ENCODE measurements at regions not wholly inside any gene's neighbourhood (a gene's known extent, or its start where the extent isn't known, plus 50 kb on each side); places are given as distances from the start of the nearest gene placed in this dataset.

DNA sequence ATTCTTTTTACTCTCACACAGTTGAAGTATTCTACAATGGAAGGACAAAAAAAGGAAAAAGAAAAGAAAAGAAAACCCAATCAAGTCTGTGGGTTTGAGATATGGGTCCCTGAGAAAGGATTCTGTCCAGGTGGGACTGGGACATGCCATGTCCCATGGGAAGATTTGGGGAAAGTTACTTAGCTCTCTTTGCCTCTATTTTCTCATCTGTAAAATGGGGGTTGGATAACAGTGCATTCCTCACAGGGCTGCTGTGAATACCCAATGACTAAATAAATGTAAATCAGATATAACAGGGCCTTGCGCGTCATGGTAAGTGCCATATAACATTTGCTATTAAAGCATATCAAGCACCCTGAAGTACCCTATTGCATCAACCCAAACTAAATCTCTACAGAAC lies 105.7 kb downstream of the CPN2 start:
- Histone ChIP-seq H3K27ac (ENCODE audit: insufficient read length, low read depth, low read length) (no peak overlapping the region), H2AFZ (ENCODE audit: low read length) (no peak overlapping the region), H3K14ac (ENCODE audit: insufficient read depth, low read length) (no peak overlapping the region), H3K4ac (ENCODE audit: low read depth, low read length) (no peak overlapping the region), H3K56ac (ENCODE audit: insufficient read length, low read depth, low read length) (no peak overlapping the region), H3K23ac (ENCODE audit: insufficient read length, low read depth, low read length) (no peak overlapping the region), H3T11ph (ENCODE audit: low read length) (no peak overlapping the region), H2BK120ac (ENCODE audit: low read depth, low read length, poor library complexity, severe bottlenecking) (no peak overlapping the region), H2BK5ac (ENCODE audit: insufficient read length, low read length) (no peak overlapping the region), H2AK5ac (ENCODE audit: insufficient read length, low read length) (no peak overlapping the region), H4K8ac (replicated peaks; ENCODE audit: insufficient read length, low read depth, low read length) (no peak overlapping the region), H3K18ac (ENCODE audit: insufficient read length, low read depth, low read length) (no peak overlapping the region), H3K79me2 (ENCODE audit: insufficient read depth, low read length) (no peaks in the 10 kb centered on the region), H3K4me2 (ENCODE audit: insufficient read depth, insufficient read length, low read length) (no peak overlapping the region), H3K23me2 (ENCODE audit: insufficient read length, low read depth, low read length, poor library complexity, severe bottlenecking) (no peaks in the 10 kb centered on the region), H4K20me1 (ENCODE audit: control insufficient read depth, insufficient read depth, insufficient read length) (no peaks in the 10 kb centered on the region), H3K27me3 (ENCODE audit: insufficient read depth, low read length) (no peaks in the 10 kb centered on the region), H3K4me1 (ENCODE audit: insufficient read depth, low read length) (peaks cover 3% of the 10 kb centered on the region), H4K91ac (ENCODE audit: insufficient read length, low read depth, low read length) (no peak overlapping the region), H4K5ac (ENCODE audit: insufficient read length, low read depth, low read length) (no peak overlapping the region), H2BK20ac (ENCODE audit: low read depth, low read length, poor library complexity, severe bottlenecking) (no peak overlapping the region), H2BK15ac (ENCODE audit: low read depth, low read length) (no peak overlapping the region), H3K9me3 (ENCODE audit: control insufficient read depth, low read depth, low read length) (no peaks in the 10 kb centered on the region), H3K9ac (ENCODE audit: extremely low read depth, insufficient read length, low read length) (no peak overlapping the region), H2BK12ac (ENCODE audit: insufficient read length, low read depth, low read length) (no peak overlapping the region), H3K79me1 (ENCODE audit: insufficient read depth, low read depth, low read length, poor library complexity, severe bottlenecking) (no peaks in the 10 kb centered on the region)
- TF ChIP-seq, protein P1, sequence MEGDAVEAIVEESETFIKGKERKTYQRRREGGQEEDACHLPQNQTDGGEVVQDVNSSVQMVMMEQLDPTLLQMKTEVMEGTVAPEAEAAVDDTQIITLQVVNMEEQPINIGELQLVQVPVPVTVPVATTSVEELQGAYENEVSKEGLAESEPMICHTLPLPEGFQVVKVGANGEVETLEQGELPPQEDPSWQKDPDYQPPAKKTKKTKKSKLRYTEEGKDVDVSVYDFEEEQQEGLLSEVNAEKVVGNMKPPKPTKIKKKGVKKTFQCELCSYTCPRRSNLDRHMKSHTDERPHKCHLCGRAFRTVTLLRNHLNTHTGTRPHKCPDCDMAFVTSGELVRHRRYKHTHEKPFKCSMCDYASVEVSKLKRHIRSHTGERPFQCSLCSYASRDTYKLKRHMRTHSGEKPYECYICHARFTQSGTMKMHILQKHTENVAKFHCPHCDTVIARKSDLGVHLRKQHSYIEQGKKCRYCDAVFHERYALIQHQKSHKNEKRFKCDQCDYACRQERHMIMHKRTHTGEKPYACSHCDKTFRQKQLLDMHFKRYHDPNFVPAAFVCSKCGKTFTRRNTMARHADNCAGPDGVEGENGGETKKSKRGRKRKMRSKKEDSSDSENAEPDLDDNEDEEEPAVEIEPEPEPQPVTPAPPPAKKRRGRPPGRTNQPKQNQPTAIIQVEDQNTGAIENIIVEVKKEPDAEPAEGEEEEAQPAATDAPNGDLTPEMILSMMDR (conservative IDR thresholded peaks at IDR 0.05), result no peak
- no peaks in the 10 kb centered on the region for H3K36me3 Mint-ChIP-seq (ENCODE audit: insufficient read depth in 1 of 3, low read depth in 3 of 3)
- no peak for DNase-seq
- peaks cover 2% of the 10 kb centered on the region for H3K27me3 Mint-ChIP-seq (ENCODE audit: low read depth)
- WGBS (ENCODE audit: extremely low coverage, insufficient read length, low lambda C conversion rate), result no CpG with 5 or more reads among the region's 2 CpGs
- H3K9me3 Mint-ChIP-seq, result no peaks in the 10 kb centered on the region
- H3K4me1 Mint-ChIP-seq, result peaks cover 18% of the 10 kb centered on the region in 2 experiments
- H3K4me3 Mint-ChIP-seq, result no peak overlapping the region
- H3K27ac Mint-ChIP-seq, result no peak overlapping the region

Measured in H9 (cell line).